Activated T-cell treated with anti-CD3 and anti-CD28 coated beads for 48 hours (primary cell): ENCODE measurements at regions not wholly inside any gene's neighbourhood (a gene's known extent, or its start where the extent isn't known, plus 50 kb on each side); places are given as distances from the start of the nearest gene placed in this dataset.
"Not testable (repeated sequence)": the region's sequence is repeated elsewhere in the genome, so short reads cannot be mapped to it uniquely, and the experiment has no call there.

Experiments used
- DNase-seq: peaks from one replicate; pipeline ENCODE4 v3.0.0-alpha.2; 2020; ENCODE audit warnings: low read depth

DNA sequence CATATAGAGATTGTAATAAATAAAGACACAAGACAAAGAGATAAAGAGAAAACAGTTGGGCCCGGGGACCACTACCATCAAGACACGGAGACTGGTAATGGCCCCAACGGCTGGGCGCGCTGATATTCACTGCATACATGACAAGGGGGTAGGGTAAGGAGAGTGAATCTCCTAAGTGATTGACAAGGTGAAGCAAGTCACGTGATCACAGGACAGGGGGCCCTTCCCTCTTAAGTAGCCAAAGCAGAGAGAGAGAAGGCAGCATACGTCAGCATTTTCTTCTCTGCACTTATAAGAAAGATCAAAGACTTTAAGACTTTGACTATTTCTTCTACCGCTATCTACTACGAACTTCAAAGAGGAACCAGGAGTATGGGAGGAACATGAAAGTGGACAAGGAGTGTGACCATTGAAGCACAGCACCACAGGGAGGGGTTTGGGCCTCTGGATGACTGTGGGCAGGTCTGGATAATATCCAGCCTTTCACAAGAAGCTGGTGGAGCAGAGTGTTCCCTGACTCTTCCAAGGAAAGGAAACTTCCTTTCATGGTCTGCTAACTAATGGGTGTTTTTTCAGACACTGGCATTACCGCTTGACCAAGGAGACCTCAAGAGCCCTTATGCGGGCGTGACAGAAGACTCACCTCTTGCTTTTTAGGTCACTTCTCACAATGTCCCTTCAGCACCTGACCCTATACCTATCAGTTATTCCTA is 75.6 kb downstream of the MRPL39 start:
- DNase-seq = not testable (repeated sequence)

GRCh38 chr21:25528515-25528914 is 78.8 kb downstream of the MRPL39 start:
- DNase-seq = no peak

- DNase-seq = no peak
Observed at GRCh38 chr21:25518491-25518911, 88.8 kb downstream of the MRPL39 start.

DNA sequence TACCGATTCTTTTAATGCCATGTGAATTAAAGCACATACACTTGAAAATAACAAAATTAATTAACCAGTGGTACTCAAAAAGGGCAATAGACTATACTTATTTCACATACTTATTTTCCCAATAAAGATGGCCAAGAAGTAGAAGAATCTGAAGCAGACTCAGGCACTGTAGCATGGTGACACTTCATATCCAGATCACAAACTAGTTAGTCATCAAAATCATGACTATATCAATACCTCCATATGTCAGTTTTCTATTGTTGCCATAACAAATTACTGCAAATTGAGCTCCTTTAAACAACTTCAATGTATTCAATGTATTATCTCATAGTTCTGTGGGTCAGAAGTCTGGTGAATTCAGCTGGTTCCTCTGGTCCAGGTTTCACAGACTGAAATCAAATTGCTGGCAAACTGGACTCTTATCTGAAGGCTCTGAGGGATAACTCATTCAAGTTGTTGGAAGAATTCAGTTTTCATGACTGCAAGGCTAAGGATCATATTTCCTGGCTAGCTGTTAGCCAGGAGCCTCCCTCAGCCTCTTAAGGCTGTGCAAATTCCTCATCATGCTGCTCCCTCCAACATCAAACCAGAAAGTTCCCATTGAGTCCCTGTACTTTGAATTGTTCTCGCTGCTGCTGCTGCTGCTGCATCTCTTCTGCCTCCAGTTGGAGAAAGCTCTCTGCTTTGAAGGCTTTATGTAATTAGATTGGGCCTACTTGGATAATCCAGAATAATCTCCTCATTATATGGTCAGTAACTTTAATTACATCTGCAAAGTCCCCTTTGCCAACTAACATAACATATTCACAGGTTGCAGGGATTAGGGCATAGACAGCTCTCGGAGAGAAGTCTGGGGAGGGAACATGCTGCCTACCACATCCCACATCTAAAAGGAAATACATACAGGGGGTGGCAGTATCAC is 91.5 kb downstream of the MRPL39 start:
- DNase-seq = no peak

DNA sequence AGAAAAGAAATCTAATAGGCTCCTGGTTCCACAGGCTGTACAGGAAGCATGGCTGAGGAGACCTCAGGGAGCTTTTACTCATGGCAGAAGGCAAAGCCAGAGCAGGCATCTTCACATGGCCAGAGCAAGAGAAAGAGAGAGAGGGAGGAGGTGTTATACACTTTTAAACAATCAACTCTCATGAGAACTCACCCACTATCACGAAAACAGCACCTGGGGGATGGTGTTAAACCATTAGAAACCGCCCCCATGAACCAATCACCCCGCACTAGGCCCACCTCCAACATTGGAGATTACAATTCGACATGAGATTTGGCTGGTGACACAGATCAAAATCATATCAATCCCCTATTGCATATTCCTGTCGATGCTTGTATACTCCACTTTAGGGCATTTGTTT is 93.5 kb downstream of the MRPL39 start:
- DNase-seq = no peak

GRCh38 chr21:25512095-25513081 is 94.9 kb downstream of the MRPL39 start:
- DNase-seq = no peak

- DNase-seq = no peak
Observed at GRCh38 chr21:25509862-25510261, 97.4 kb downstream of the MRPL39 start.

DNA sequence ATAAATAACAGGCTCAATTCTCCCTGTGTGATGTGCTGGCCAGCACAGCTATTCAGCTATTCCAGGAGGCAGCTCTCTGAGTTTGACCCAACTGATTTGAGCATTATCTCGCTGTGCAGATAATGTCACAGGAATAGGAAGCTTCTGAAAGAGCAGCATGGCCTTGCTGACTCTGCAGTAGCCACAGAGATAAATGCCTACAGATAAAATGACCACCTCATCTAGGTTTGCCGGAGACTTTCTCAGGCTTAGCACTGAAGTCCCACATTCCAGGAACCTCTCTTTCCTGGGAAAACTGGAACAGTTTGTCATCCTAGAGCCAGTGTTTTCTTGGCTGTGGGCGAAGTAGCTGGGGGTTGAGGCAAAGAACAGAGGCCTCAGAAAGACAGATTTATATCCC is 98.9 kb downstream of the MRPL39 start:
- DNase-seq = no peak

DNA sequence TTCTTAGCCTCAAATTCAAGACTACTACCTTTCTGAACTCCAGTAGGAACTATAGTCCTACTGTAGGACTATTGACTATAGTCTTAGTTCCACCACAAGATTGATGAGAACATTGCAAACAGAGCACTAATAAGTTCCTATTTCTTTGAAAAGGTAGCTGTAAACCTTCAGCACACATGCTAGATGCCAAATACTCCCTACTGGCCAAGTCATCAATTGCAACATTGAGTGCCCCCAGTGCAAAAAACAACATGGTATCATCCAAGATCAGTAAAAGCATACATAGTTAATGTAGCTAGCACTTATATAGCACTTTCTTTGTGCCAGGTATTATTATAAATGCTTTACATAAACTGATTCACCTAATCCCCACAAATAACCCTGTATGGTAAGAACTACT is 99.8 kb downstream of the MRPL39 start:
- DNase-seq = no peak

DNA sequence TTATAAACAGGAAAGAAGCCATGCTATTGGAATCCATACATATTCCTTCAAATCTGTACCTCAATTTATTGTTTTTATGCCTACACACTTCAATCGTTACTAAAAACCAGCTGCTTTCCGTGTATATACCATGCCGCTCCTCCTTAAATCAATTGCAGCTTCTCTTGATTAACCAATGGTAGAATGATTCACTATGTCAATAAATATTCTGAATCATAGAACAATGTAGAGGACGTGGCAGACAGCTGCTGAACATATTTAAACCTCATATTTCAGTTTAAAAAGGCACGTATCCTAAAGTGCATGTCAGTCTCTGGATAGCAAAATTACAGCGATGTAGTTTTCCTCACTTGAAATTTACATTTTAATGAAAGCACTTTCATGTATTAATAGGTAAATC is 100.4 kb downstream of the MRPL39 start:
- DNase-seq = no peak

DNA sequence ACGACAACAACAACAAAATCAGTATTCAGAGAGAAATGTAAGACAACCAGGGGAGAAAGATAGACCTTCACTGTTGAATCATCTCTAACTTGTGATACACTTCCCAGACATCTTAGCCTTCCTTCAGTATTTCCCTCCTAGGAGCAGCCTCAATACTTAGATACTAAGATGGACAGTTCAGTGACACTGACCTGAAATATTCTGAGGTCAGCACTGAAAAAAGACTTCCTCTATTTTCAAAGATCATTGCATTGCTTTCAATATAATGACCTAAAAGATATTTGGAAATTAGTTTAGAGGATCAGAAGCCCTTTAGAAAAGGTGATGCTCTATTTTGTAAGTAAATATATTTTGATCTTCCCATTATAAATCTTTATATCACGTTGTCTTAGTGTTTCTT is 101.0 kb downstream of the MRPL39 start:
- no peak for DNase-seq

DNA sequence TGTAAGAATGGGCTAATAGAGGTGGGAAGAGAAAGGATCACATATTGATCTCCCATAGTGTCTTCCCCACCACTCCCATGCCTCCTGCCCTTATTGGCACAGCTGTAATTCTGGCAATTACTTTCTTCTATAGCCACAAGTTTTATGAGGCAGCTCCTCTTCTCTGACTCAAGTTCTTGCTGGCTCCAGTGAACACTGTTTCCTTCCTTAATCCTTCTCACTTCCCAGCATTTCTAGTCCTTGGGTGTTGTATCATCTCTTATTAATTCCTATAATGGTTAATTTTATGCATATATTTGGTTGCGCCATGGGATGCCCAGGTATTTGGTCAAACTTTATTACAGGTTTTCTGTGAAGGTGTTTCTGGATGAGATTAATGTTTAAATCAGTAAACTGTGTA is 103.3 kb downstream of the MRPL39 start:
- DNase-seq = no peak

GRCh38 chr21:25501996-25502665 is 105.2 kb downstream of the MRPL39 start:
- DNase-seq = peak; percentile 50

DNA sequence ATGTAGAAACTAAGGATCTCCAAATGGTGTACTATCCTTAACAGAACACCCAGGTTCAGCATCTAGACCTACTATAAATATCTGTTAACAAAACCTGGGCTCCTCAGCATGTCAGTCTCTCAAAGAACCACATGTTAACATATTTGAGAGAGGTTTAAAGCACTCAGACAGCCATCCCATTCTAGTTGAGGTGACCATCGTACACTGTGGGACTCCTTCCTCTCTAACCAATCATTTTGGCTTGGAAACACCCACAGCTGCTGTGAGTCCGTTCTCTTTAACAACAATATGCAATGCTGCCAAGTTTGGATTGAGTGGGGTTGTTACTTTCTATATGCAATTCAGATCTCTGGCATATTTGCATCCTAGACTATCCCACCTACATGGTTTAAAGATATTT is 105.8 kb downstream of the MRPL39 start:
- no peak for DNase-seq

DNA sequence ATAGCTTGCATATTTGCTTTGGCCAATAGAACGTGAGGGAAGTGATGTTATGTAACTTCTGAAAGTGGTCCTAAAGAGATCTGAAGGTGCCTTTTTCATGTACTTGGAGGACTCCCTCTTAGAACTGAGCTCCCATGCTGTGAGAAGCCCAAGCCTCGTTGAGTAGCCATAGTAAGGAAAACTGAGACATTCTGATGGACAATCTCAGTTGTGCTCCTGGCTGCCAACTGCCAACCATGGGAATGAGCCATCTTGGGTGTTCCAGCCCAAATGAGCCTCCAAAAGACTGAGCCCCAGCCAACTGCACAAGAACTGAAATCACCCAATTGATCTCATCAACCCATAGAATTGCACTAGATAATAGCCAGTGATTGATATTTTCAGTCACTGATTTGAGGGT is 106.7 kb downstream of the MRPL39 start:
- DNase-seq = no peak

GRCh38 chr21:25496825-25497482 is 110.3 kb downstream of the MRPL39 start:
- no peak for DNase-seq

DNA sequence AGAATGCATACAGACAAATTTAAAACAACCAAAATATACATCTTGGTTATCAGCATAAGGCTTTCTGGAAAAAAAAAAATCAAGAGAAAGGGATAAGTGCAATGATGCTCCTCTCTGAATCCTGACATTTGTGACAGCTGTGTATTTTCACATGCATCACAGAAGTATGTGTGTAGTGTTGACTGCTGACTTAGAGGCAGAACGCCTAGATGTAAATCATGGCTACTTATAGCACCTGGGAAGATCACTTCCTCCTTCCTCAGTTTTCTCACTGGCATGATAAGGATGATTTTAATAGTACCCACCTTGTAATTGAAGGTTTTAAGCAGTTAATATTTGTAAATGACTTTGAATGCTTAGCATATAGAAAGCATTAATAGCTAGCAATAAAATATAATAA is 112.5 kb downstream of the MRPL39 start:
- no peak for DNase-seq

- DNase-seq = no peak
Observed at GRCh38 chr21:25493722-25494121, 113.6 kb downstream of the MRPL39 start.

DNA sequence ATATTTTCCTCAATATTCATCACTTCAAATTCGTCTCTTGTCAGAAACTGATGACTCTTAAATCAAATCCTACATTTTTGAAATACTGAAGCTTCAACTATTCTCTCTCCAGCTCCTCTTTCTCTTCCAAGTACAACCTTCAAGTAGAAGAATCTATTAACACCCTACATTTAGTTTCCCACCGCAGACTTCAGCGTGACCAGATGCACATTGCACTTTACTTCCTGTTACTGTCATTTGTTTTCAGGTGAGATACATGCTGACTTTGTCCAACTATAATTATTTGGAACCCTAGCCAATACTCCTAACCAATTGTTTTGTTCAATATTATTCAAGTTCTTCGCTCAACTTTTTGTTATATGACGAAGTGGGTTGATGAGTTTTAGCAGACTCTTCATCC is 116.0 kb downstream of the MRPL39 start:
- DNase-seq = no peak

- DNase-seq = no peak
Observed at GRCh38 chr21:25490742-25491141, 116.5 kb downstream of the MRPL39 start.

DNA sequence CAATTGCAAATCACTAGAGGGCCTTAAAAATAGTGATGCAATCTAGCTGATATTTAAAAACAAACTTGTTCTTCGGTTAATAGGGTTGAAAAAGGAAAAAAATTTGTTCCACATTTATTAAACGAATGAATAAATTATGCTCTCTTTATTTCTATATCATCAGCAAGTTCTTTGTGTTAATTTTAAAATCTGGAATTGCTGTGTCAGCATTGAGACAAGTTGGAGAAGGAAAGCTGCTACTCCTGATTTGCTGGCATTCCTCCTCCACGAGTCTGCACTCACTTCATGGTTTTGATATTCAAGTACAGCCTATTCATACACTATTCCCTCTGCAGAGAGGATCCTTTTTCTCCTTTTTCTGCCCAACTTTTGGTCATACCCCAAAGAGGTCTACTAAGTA is 117.6 kb downstream of the MRPL39 start:
- DNase-seq = no peak
